ENCODE measurements at regions not wholly inside any gene's neighbourhood (a gene's known extent, or its start where the extent isn't known, plus 50 kb on each side); places are given as distances from the start of the nearest gene placed in this dataset.
"Not testable (repeated sequence)": the region's sequence is repeated elsewhere in the genome, so short reads cannot be mapped to it uniquely, and the experiment has no call there.

- DNase-seq: no peak
Measured at GRCh38 chr13:83825676-83826075, 56.6 kb downstream of the SLITRK1 start.

DNA sequence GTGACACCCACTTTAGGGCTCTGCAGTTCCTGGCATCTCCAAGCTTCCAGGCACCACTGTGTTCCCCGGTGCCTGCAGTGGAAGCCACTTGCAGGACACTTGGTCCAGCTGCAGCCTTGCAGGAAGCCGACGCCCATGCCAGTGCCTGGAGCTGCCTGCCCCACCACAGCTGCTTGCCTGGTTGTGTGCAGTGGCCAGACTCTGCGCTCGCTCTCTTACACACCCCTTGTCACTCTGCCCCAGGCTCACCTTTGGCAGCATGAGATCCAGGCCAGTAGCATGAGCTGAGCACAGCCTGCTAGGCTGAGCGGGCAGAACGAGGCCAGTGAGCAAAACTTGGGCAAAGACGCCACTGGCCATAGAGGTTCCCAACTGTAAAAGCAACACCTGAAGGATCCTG is 57.7 kb downstream of the SLITRK1 start:
- DNase-seq: no peak

DNA sequence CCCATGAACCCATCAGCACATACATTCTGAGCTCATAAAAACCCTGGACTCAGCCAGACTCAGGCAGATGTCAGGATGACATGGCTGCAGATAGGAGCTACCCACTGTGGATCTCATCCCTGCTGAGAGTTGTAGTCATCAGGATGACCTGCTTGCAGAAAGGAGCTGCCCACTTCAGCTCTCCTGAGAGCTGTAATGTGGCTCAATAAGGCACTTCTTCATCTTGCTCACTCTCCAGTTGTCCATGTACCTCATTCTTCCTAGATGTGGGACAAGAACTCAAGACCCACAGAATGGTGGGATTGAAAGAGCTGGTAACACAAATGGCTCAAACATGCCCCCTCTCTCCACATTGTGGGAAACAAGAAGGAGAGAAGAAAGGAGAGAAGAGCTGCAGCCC is 58.2 kb downstream of the SLITRK1 start:
- DNase-seq: no peak

DNA sequence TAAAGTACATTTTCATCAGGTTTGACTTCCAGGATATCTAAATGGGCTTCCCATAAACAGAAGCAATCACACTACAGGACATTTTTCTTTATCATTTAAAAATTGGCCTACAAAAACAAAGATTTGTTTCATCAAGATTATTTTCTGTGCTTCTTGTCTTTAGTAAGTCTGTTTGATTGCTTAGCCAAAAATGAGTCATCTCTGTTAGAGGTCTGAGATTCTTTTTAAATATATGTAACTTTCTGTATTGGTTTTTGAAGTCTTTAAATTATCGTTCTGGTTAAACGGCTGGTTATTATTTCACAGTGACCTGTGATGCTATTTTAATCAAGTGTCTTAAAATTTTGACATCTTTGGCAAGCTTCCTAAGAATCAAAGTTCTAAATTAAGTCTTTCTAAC is 62.7 kb downstream of the SLITRK1 start:
- no peak for DNase-seq

- no peak for DNase-seq
Measured at GRCh38 chr13:83819156-83819555, 63.1 kb downstream of the SLITRK1 start.

GRCh38 chr13:83816081-83816480 is 66.2 kb downstream of the SLITRK1 start:
- DNase-seq: no peak

GRCh38 chr13:83815598-83815997 is 66.7 kb downstream of the SLITRK1 start:
- DNase-seq: no peak

- no peak for DNase-seq
Measured at GRCh38 chr13:83810136-83810535, 72.1 kb downstream of the SLITRK1 start.

GRCh38 chr13:83804356-83804962 is 77.8 kb downstream of the SLITRK1 start:
- DNase-seq: no peak

- no peak for DNase-seq
Measured at GRCh38 chr13:83798731-83799130, 83.5 kb downstream of the SLITRK1 start.

GRCh38 chr13:83796364-83796763 is 85.9 kb downstream of the SLITRK1 start:
- no peak for DNase-seq

GRCh38 chr13:83794583-83794982 is 87.7 kb downstream of the SLITRK1 start:
- DNase-seq: no peak

GRCh38 chr13:83780227-83780626 is 102.0 kb downstream of the SLITRK1 start:
- DNase-seq: no peak

GRCh38 chr13:83773961-83774360 is 108.3 kb downstream of the SLITRK1 start:
- DNase-seq: no peak

DNA sequence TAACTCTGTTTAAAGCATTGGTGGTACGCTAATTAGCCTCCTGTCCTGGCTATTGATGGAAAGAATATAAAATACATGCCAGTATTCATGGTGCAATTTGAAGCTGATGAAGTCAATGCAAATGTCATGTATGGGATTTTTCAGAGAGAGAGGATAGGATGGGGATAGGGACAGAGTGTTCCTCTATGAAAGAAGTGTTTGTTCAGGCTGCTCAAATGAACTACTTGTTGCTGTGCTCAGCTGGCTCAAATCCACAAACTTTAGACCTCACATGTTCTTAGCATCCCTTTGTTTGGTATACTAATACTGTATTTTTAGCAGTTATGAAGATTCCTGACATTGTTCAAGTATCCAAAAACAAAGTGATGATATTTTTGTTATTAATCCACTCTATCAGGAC is 116.5 kb downstream of the SLITRK1 start:
- DNase-seq: no peak

DNA sequence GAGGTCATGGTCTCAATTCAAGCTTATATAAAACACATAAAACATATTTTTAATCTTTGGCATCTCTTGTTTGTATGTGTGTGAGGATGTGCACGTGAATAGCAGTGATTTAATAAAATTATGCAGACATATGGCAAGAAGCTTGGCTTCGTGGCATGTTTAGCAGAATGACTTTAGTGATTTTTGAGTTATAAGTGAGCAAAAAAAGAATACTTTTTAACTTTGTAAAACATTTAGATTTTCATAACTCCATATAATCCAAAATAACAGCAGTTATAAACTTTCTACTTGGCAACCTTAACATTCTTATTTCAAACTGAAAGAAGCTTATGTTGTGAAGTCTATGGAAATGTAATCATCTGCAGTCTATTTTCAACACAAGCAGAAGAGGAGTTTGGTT is 120.6 kb downstream of the SLITRK1 start:
- no peak for DNase-seq

GRCh38 chr13:83755210-83755609 is 127.1 kb downstream of the SLITRK1 start:
- not testable (repeated sequence) for DNase-seq

GRCh38 chr13:83753912-83754624 is 128.2 kb downstream of the SLITRK1 start:
- no peak for DNase-seq

- no peak for DNase-seq
Measured at GRCh38 chr13:83752141-83752540, 130.1 kb downstream of the SLITRK1 start.

GRCh38 chr13:83740622-83741021 is 141.7 kb downstream of the SLITRK1 start:
- no peak for DNase-seq

DNA sequence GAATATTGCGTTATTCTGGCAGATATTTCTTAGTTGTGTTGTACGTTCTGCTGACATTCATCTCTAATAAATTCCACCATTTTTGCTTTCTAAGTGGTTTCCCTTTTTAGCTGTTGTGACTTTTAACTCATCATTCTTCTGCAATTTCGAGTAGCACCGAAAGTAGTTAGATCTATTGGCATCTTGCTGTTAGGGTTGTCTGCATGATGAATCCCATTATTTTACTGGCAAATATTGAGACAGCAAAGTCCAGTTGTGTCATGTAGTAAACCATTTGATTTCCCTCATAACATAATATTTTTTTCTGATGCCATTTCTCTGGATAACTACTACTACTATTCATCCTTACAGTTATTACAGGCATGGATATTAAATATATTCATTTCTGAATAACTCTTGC is 143.9 kb downstream of the SLITRK1 start:
- DNase-seq: no peak

DNA sequence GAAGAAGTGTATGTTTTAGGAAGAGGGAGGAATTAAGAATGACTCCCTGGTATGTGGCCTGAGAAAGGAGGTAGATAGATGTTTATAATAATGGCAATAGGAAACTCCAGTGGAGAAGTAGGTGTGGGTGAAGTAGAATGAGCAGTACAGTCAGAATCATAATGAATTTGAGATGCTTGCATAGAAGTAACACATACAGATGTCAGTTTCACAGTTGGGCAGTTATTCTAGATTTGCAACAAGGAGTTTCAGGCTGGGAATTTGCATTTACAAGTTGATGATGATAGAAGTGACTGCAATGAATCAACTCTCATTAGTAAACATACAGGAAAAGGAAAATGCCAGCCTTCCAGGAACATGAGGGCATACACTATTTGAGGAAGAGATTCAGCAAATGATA is 149.0 kb downstream of the SLITRK1 start:
- no peak for DNase-seq

GRCh38 chr13:83732755-83733154 is 149.5 kb downstream of the SLITRK1 start:
- no peak for DNase-seq

DNA sequence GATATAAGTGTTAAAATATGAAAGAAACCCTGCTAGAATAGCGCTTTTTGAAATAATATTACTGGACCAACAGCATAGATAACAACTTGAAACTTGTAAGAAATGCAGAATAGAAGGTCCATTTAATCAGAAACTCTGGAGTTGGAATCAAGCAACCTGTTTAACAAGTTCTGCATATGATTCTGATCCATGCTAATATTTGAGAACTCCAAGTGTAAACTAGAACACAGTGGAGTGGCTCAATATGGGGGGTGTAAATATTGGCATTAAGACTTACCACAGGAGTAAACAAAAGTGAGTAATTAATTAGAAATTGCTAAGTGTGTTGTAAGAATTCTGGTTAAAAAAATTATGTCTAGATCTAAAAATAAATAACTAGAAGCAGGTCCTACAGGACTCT is 151.2 kb downstream of the SLITRK1 start:
- DNase-seq: no peak
